ENCODE measurements at regions not wholly inside any gene's neighbourhood (a gene's known extent, or its start where the extent isn't known, plus 50 kb on each side); places are given as distances from the start of the nearest gene placed in this dataset.

GRCh38 chr10:3678629-3679227 is 106.3 kb downstream of the KLF6 start:
- TF ChIP-seq CTCF (conservative IDR thresholded peaks at IDR 0.05; ENCODE audit: low read depth, low read length) (no peak), RFX5 (IDR thresholded peaks at IDR 0.05; ENCODE audit: low read depth, low read length) (no peak)
